ENCODE measurements at regions not wholly inside any gene's neighbourhood (a gene's known extent, or its start where the extent isn't known, plus 50 kb on each side); places are given as distances from the start of the nearest gene placed in this dataset.
"Not testable (repeated sequence)": the region's sequence is repeated elsewhere in the genome, so short reads cannot be mapped to it uniquely, and the experiment has no call there.

DNA sequence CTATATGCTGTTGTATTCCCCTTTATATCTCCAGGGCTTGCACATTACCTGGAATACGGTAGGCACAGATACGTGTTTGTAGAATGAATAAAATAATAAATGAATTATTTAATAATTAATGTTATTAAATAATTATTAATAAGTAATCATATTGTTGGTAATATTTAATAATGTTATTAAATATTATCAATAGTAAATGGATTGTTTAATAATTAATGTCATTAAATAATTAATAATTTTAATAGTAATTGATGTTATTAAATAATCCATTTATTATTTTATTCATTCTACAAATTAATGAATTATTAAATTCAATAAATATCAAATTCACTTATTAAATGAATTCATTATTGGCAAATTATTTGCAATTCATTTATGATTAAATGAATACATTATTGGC, 175.1 kb downstream of the MATN1 start:
- no peak overlapping the region for H3K4me3 ChIP-seq (ENCODE audit: insufficient read depth, low read depth, low read length)
- peaks cover 2% of the 10 kb centered on the region for H3K9me3 Mint-ChIP-seq (ENCODE audit: unreplicated experiment)
- no peak overlapping the region for H3K4me2 ChIP-seq (ENCODE audit: low read length)
- no peaks in the 10 kb centered on the region for H3K79me2 ChIP-seq (ENCODE audit: insufficient read depth, low read length)
- H3K36me3 Mint-ChIP-seq (ENCODE audit: low read depth, unreplicated experiment): no peaks in the 10 kb centered on the region
- no peak overlapping the region for H3K4me3 Mint-ChIP-seq (ENCODE audit: unreplicated experiment)
- no peaks in the 10 kb centered on the region for H3K27me3 ChIP-seq (ENCODE audit: insufficient read depth, low read length)
- H3K27ac ChIP-seq (ENCODE audit: low read depth, low read length): no peak overlapping the region
- TF ChIP-seq, protein P1, sequence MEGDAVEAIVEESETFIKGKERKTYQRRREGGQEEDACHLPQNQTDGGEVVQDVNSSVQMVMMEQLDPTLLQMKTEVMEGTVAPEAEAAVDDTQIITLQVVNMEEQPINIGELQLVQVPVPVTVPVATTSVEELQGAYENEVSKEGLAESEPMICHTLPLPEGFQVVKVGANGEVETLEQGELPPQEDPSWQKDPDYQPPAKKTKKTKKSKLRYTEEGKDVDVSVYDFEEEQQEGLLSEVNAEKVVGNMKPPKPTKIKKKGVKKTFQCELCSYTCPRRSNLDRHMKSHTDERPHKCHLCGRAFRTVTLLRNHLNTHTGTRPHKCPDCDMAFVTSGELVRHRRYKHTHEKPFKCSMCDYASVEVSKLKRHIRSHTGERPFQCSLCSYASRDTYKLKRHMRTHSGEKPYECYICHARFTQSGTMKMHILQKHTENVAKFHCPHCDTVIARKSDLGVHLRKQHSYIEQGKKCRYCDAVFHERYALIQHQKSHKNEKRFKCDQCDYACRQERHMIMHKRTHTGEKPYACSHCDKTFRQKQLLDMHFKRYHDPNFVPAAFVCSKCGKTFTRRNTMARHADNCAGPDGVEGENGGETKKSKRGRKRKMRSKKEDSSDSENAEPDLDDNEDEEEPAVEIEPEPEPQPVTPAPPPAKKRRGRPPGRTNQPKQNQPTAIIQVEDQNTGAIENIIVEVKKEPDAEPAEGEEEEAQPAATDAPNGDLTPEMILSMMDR (IDR thresholded peaks at IDR 0.05; ENCODE audit: insufficient read depth, low read depth, low read length): no peak
- TF ChIP-seq EZH2 (IDR thresholded peaks at IDR 0.05; ENCODE audit: insufficient read depth, low read length): no peak
- no peaks in the 10 kb centered on the region for H3K36me3 ChIP-seq (ENCODE audit: insufficient read depth, low read length)
- no peak overlapping the region for H3K9ac ChIP-seq (ENCODE audit: low read length)
- H3K4me1 Mint-ChIP-seq (ENCODE audit: low read depth, unreplicated experiment): no peaks in the 10 kb centered on the region
- H3K27ac Mint-ChIP-seq (ENCODE audit: unreplicated experiment): no peak overlapping the region
- no peaks in the 10 kb centered on the region for H3K9me3 ChIP-seq (ENCODE audit: insufficient read depth, low read depth, low read length)
- H4K20me1 ChIP-seq (ENCODE audit: insufficient read depth, low read length): no peaks in the 10 kb centered on the region
- DNase-seq (ENCODE audit: low read depth): no peak
- peaks cover 18% of the 10 kb centered on the region for H3K27me3 Mint-ChIP-seq (ENCODE audit: low read depth, unreplicated experiment)
- FAIRE-seq: no peak
- H2AFZ ChIP-seq (ENCODE audit: low read depth, low read length): no peak overlapping the region
- no peaks in the 10 kb centered on the region for H3K4me1 ChIP-seq (ENCODE audit: insufficient read depth, low read length)

DNA sequence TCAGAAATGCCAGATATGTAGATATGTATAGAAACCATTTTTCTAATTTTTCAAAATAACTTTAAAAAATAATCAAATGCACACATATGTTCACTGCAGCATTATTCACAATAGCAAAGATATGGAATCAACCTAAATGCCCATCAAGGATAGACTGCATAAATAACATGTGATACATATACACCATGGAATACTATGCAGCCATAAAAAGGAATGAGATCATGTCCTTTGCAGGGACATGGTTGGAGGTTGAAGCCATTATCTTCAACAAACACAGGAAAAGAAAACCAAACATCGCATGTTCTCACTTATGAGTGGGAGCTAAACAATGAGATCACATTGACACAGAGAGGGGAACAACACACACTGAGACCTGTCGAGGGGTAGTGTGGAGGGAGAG, 176.1 kb downstream of the MATN1 start:
- not testable (repeated sequence) for H3K4me2 ChIP-seq (ENCODE audit: low read length); H3K27ac Mint-ChIP-seq (ENCODE audit: unreplicated experiment); H2AFZ ChIP-seq (ENCODE audit: low read depth, low read length); H3K4me3 ChIP-seq (ENCODE audit: insufficient read depth, low read depth, low read length); H3K27me3 Mint-ChIP-seq (ENCODE audit: low read depth, unreplicated experiment); H4K20me1 ChIP-seq (ENCODE audit: insufficient read depth, low read length); H3K79me2 ChIP-seq (ENCODE audit: insufficient read depth, low read length); FAIRE-seq; H3K4me1 Mint-ChIP-seq (ENCODE audit: low read depth, unreplicated experiment); H3K36me3 ChIP-seq (ENCODE audit: insufficient read depth, low read length); H3K36me3 Mint-ChIP-seq (ENCODE audit: low read depth, unreplicated experiment); H3K4me1 ChIP-seq (ENCODE audit: insufficient read depth, low read length); H3K9me3 ChIP-seq (ENCODE audit: insufficient read depth, low read depth, low read length); DNase-seq (ENCODE audit: low read depth); H3K4me3 Mint-ChIP-seq (ENCODE audit: unreplicated experiment); H3K9ac ChIP-seq (ENCODE audit: low read length); H3K27me3 ChIP-seq (ENCODE audit: insufficient read depth, low read length); H3K27ac ChIP-seq (ENCODE audit: low read depth, low read length); H3K9me3 Mint-ChIP-seq (ENCODE audit: unreplicated experiment)

DNA sequence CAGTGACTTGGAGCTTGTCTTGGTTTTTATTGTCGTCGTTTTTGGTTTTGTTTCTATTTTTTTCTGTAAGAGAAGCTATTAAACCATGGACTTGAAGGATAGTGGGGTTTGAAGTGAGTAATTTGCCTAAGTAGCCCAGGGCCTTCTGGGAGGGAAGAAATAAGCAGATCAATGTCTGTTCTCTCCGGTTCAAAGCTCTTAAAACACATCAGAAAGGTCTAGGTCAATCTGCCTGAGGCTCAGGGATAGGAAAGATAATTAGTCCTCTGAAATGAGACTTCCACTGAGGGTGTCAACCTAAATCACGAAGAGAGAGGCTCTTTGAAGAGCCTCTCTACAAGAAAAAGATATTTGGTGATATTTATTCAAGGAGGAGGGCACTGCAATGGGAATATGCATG, 178.0 kb downstream of the MATN1 start:
- Histone ChIP-seq H3K36me3 (ENCODE audit: insufficient read depth, low read length) (no peaks in the 10 kb centered on the region), H3K27ac (ENCODE audit: low read depth, low read length) (no peak overlapping the region), H3K4me3 (ENCODE audit: insufficient read depth, low read depth, low read length) (no peak overlapping the region), H2AFZ (ENCODE audit: low read depth, low read length) (no peak overlapping the region), H3K9ac (ENCODE audit: low read length) (no peak overlapping the region), H4K20me1 (ENCODE audit: insufficient read depth, low read length) (no peaks in the 10 kb centered on the region), H3K4me2 (ENCODE audit: low read length) (no peak overlapping the region), H3K27me3 (ENCODE audit: insufficient read depth, low read length) (no peaks in the 10 kb centered on the region), H3K9me3 (ENCODE audit: insufficient read depth, low read depth, low read length) (no peaks in the 10 kb centered on the region), H3K79me2 (ENCODE audit: insufficient read depth, low read length) (no peaks in the 10 kb centered on the region), H3K4me1 (ENCODE audit: insufficient read depth, low read length) (no peaks in the 10 kb centered on the region)
- Mint-ChIP-seq H3K27ac (ENCODE audit: unreplicated experiment) (no peak overlapping the region), H3K27me3 (ENCODE audit: low read depth, unreplicated experiment) (peaks cover 4% of the 10 kb centered on the region), H3K4me3 (ENCODE audit: unreplicated experiment) (no peak overlapping the region), H3K9me3 (ENCODE audit: unreplicated experiment) (peaks cover 3% of the 10 kb centered on the region), H3K36me3 (ENCODE audit: low read depth, unreplicated experiment) (no peaks in the 10 kb centered on the region), H3K4me1 (ENCODE audit: low read depth, unreplicated experiment) (no peaks in the 10 kb centered on the region)
- DNase-seq (ENCODE audit: low read depth) (no peak), FAIRE-seq (no peak)
- TF ChIP-seq EZH2 (IDR thresholded peaks at IDR 0.05; ENCODE audit: insufficient read depth, low read length): no peak
- TF ChIP-seq, protein P1 (IDR thresholded peaks at IDR 0.05; ENCODE audit: insufficient read depth, low read depth, low read length): no peak
